SJSA1 (cell line): ENCODE measurements at regions not wholly inside any gene's neighbourhood (a gene's known extent, or its start where the extent isn't known, plus 50 kb on each side); places are given as distances from the start of the nearest gene placed in this dataset.
"Not testable (repeated sequence)": the region's sequence is repeated elsewhere in the genome, so short reads cannot be mapped to it uniquely, and the experiment has no call there.

Experiments
- DNase-seq, 2 experiments: peaks; one replicate each; pipeline ENCODE4 v3.0.0-alpha.2; 2015 to 2020; ENCODE audit warnings: low spot score in 2 of 2, low read depth in 1 of 2
- H3K27ac ChIP-seq: fragments of 250-450 bp; sonication (Bioruptor Pico); 2 replicates; pipeline ENCODE4 v1.5.1; 2020; ENCODE audit warnings: mild to moderate bottlenecking, moderate library complexity
- H3K27me3 ChIP-seq: fragments of 250-450 bp; sonication (Bioruptor Pico); replicated peaks from 2 replicates; pipeline ENCODE4 v1.5.1; 2020; ENCODE audit warnings: mild to moderate bottlenecking, moderate library complexity
- H3K36me3 ChIP-seq: fragments of 250-450 bp; sonication (Bioruptor Pico); 2 replicates; pipeline ENCODE4 v1.5.1; 2020; ENCODE audit warnings: mild to moderate bottlenecking
- H3K4me1 ChIP-seq: fragments of 250-450 bp; sonication (Bioruptor Pico); replicated peaks from 2 replicates; pipeline ENCODE4 v1.6.1; 2021; ENCODE audit warnings: mild to moderate bottlenecking
- H3K4me3 ChIP-seq: fragments of 250-450 bp; sonication (Bioruptor Pico); 2 replicates; pipeline ENCODE4 v1.5.1; 2020; ENCODE audit warnings: mild to moderate bottlenecking
- H3K9me3 ChIP-seq: fragments of 250-450 bp; sonication (Bioruptor Pico); replicated peaks from 2 replicates; pipeline ENCODE4 v1.5.1; 2020; ENCODE audit warnings: mild to moderate bottlenecking

DNA sequence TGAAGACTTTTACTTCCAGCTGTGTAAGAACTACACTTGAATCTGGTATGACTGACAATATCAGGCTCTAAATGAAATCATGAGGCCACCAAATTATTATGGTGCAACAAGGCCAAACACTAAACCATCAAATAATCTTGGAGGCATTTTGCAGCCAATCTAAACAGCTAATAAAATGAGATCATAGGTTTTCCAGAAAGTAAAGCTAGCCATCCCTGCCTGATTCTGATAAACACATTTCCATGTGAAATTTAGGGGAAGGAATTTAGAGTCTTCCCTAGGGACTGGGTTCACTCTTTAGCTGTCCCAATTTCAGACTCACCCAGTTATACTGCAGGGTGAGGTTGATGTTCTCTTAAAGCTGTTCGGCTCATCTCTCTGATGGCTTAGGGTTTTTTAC is 190.3 kb upstream of the TMEM196 start:
- DNase-seq: no peak
- Histone ChIP-seq H3K9me3 (no peaks in the 10 kb centered on the region), H3K27ac (no peak overlapping the region), H3K27me3 (no peaks in the 10 kb centered on the region), H3K4me1 (peaks cover 3% of the 10 kb centered on the region), H3K36me3 (no peaks in the 10 kb centered on the region), H3K4me3 (no peak overlapping the region)

DNA sequence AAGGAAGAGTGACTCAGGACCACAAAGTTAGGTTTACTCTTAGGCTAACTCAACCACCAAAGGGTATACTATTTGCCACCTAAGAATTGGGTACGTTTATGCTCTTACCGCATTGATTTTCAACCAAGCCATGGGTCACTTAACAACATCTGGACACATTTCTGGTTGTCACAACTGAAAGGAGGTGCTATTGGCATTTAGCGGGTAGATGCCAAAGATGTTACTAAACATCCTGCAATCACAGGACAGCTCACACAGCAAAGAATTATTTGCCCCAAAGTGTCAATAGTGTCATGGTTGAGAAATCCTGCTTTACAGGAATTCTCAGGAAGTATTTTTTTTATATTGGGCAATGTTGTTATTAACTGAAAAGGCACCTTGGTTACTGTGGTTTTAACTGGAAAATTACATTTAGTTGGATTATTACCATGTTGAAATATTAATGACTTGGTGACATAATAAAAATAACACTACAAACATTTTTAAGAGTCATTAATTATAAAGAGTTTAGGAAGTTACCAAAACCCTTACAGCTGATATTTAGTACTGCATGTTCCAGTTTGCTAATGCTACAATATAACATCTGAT is 185.0 kb upstream of the TMEM196 start:
- DNase-seq: peak; percentile 52 to 59
- Histone ChIP-seq H3K4me1 (peaks cover 14% of the 10 kb centered on the region), H3K27ac (peak overlapping the region; percentile 92)

DNA sequence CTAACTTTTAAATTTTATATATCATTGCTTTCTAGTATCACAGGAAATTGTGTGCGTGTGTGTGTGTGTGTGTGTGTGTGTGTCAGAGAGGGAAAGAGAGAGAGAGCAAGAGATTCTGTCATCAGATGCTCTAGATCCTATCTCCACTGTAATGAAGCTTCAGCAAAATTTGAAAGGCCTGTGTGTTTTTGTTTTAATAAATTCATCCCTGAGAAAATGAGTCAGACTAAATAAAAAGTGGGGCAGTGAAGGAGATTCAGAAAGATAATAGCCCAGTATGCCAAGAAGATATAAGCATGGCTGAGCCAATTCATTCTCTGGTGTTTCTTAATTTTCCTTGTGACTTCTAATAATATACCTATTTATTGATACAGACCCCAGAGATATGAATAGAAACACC is 184.2 kb upstream of the TMEM196 start:
- DNase-seq: peak in 1 of 2 experiments; percentile 28
- H3K4me1 ChIP-seq: peaks cover 14% of the 10 kb centered on the region
- H3K36me3 ChIP-seq: no peaks in the 10 kb centered on the region
- H3K9me3 ChIP-seq: peaks cover 2% of the 10 kb centered on the region; the same call in 1 of the 2 replicates
- H3K4me3 ChIP-seq: no peak overlapping the region
- H3K27ac ChIP-seq: peak overlapping the region; percentile 92
- no peaks in the 10 kb centered on the region for H3K27me3 ChIP-seq

More for the DNA sequence above, 185.0 kb upstream of the TMEM196 start:
- no peaks in the 10 kb centered on the region for H3K36me3 ChIP-seq
- H3K4me3 ChIP-seq: no peak overlapping the region
- H3K9me3 ChIP-seq: peaks cover 2% of the 10 kb centered on the region; the same call in 1 of the 2 replicates
- no peaks in the 10 kb centered on the region for H3K27me3 ChIP-seq

DNA sequence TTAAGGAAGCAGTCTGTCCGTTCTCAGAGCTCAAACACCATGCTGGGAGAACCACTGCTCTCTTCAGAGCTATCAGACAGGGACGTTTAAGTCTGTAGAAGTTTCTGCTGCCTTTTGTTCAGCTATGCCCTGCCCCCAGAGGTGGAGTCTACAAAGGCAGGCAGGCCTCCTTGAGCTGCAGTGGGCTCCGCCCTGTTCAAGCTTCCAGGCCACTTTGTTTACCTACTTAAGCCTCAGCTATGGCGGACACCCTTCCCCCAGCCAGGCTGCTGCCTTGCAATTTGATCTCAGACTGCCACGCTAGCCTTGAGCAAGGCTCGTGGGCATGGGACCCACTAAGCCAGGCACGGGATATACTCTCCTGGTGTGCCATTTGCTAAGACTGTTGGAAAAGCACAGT is 180.7 kb upstream of the TMEM196 start:
- H3K4me3 ChIP-seq, H3K27me3 ChIP-seq, H3K9me3 ChIP-seq, H3K36me3 ChIP-seq, DNase-seq, H3K27ac ChIP-seq: not testable (repeated sequence)
- H3K4me1 ChIP-seq: peaks cover 14% of the 10 kb centered on the region

DNA sequence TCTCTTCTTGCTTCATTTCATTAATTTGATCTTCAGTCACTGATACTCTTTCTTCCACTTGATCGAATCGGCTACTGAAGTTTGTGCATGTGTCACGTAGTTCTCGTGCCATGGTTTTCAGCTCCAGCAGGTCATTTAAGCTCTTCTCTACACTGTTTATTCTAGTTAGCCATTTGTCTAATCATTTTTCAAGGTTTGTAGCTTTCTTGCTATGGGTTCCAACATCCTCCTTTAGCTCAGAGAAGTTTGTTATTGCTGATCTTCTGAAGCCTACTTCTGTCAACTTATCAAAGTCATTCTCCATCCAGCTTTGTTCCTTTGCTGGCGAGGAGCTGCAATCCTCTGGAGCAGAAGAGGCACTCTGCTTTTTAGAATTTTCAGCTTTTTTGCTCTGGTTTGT is 180.0 kb upstream of the TMEM196 start:
- not testable (repeated sequence) for H3K27me3 ChIP-seq, H3K27ac ChIP-seq, H3K4me3 ChIP-seq, DNase-seq, H3K9me3 ChIP-seq, H3K4me1 ChIP-seq, H3K36me3 ChIP-seq

DNA sequence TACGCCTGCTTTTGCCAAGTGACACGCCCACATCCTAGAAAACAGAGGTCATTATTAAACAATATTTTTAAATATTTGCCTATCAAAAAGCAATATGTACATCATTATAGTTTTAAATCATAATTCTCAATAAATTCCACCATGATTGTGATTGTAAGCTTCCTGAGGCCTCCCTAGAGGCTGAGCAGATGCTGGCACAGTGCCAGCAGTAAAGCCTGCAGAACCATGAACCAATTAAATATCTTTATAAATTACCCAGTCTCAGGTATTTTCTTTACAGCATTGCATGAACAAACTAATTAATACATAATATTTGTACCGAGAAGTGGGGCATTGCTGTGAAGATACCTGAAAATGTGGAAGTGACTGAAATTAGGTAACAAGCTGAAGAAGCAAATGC is 174.7 kb upstream of the TMEM196 start:
- Histone ChIP-seq H3K27me3 (no peaks in the 10 kb centered on the region), H3K4me1 (no peaks in the 10 kb centered on the region), H3K27ac (no peak overlapping the region), H3K9me3 (no peaks in the 10 kb centered on the region), H3K4me3 (no peak overlapping the region), H3K36me3 (no peaks in the 10 kb centered on the region)
- DNase-seq: no peak

DNA sequence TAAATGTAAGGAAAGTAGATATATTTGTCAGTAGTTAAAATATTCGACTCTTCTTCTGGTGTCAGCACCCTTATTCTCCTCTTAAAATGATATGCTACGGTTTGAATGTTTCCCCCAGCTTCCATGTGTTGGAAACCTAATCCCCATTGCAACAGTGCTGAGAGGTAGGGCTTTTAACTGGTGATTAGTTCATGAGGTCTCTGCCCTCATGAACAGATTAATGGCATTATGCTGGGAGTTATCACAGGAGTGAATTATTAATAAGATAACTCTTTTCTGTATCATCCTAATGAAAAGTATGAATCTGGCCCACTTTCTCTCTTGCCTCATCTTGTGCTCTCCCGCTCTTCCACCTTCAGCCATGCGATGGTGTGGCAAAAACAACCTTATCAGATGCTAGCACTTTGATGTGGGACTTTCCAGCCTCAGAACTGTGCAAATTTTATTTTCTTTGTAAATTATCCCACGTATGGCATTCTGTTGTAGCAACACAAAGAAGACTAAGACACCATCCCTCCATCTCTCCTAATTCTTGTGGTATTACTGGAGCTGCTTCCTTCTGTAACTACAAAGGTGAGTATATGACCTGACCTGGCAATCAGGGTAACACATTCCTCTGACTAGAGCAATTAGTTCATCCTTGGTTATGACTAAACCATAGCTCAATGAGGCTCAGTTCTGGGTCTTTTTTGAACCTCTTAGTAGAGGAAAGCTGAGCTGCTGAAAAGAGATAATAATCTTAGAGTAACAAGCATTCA is 171.1 kb upstream of the TMEM196 start:
- Histone ChIP-seq H3K9me3 (no peaks in the 10 kb centered on the region), H3K4me1 (no peaks in the 10 kb centered on the region), H3K27ac (no peak overlapping the region), H3K4me3 (no peak overlapping the region), H3K27me3 (no peaks in the 10 kb centered on the region), H3K36me3 (no peaks in the 10 kb centered on the region)
- no peak for DNase-seq

DNA sequence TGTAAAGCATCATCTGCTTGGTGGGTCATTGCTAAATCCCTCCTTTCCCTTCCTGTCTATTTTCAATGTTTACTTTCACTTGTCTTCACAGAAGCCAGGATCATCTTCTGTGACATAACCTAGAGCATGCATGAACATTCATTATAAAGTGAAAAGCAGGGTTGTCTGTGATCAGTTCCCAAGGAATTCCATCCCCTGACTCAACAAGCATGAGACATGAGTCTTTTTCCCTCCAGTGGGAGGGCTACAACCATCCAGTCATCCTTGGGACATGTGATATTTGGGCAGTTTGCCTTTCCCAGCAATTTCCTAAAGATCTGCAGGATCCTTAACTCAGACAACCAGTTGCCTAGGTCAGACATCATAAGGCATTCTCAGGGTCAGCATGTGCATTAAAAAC is 166.3 kb upstream of the TMEM196 start:
- no peaks in the 10 kb centered on the region; the same call in 1 of the 2 replicates for H3K9me3 ChIP-seq
- H3K4me3 ChIP-seq: no peak overlapping the region
- DNase-seq: no peak
- H3K27me3 ChIP-seq: no peaks in the 10 kb centered on the region
- H3K4me1 ChIP-seq: no peaks in the 10 kb centered on the region
- no peak overlapping the region for H3K27ac ChIP-seq
- H3K36me3 ChIP-seq: no peaks in the 10 kb centered on the region

DNA sequence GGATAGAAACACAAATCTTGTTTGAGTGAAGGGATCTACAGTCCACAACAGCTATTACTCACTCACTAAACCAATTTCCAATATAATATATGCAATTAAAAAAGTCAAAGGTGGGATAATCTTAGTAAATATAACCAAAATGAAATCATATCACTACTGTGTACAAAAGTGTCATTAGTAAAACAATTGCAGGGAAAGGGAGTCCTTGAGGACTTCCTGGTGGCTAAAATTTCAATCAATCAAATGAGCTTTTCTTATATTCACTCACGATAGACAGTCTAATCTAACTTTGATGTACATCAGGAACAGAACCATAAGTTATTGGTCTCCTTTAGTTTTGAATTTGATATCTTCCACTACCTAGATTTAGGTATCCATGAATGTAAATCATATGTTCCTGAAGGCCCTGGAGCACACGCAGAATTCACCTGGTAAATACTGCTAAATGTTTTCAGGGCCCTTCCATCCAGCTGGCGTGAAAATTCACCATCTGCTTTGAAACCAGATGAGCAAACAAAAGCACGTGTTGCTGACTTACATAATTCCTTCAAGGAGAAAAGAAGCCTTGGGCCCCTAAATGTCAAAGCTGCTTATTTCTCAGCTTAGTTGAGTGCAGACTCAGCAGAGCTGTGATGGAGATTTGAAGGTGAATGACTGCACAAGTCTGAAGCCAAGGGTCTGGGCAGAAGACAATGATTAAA is 159.3 kb upstream of the TMEM196 start:
- H3K4me1 ChIP-seq: no peaks in the 10 kb centered on the region; the same call in 1 of the 2 replicates
- no peaks in the 10 kb centered on the region; the same call in 1 of the 2 replicates for H3K9me3 ChIP-seq
- DNase-seq: no peak
- H3K36me3 ChIP-seq: no peaks in the 10 kb centered on the region
- H3K27ac ChIP-seq: no peak overlapping the region
- H3K27me3 ChIP-seq: no peaks in the 10 kb centered on the region
- H3K4me3 ChIP-seq: no peak overlapping the region

DNA sequence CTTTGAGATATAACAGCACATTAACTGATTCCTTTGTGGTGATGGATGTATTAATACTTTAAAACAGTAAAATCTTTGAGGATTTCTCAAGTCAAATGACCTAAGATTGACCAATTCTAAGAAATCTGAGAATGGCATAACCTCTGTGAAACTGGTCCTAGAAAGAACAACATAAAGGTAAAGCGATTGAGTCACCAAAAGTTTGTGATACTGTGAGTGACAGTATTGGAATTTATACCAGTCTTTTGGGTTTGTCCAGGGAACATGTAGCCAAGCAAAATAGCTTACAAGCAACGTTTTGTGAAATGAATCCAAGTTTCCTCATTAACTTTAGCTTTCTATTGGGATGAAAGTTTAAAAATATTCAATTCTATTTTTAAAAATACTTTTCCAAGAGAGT is 157.4 kb upstream of the TMEM196 start:
- H3K36me3 ChIP-seq: no peaks in the 10 kb centered on the region
- no peak overlapping the region for H3K27ac ChIP-seq
- H3K4me3 ChIP-seq: no peak overlapping the region
- H3K27me3 ChIP-seq: no peaks in the 10 kb centered on the region
- no peaks in the 10 kb centered on the region; the same call in 1 of the 2 replicates for H3K9me3 ChIP-seq
- H3K4me1 ChIP-seq: no peaks in the 10 kb centered on the region; the same call in 1 of the 2 replicates
- DNase-seq: no peak

DNA sequence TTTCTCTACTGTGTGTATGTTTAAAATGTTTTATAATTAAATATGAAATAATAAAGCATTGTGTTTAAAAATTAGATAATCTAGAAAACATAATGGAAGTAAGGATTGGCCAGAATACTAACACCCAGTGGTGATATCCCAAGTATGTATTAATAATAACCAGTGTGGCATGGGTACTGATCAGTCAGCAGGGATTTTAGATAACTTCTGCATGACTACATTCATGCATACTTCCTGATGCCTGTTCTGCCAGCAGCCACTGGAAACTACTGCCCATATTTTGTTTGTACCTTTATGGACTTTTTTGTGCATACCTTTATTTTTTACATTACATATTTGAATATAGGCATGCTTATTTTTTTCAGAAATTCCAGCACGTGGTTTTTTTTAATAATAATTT is 156.6 kb upstream of the TMEM196 start:
- Histone ChIP-seq H3K9me3 (no peaks in the 10 kb centered on the region), H3K36me3 (no peaks in the 10 kb centered on the region), H3K27me3 (no peaks in the 10 kb centered on the region), H3K4me1 (no peaks in the 10 kb centered on the region; the same call in 1 of the 2 replicates), H3K4me3 (no peak overlapping the region), H3K27ac (no peak overlapping the region)
- no peak for DNase-seq

DNA sequence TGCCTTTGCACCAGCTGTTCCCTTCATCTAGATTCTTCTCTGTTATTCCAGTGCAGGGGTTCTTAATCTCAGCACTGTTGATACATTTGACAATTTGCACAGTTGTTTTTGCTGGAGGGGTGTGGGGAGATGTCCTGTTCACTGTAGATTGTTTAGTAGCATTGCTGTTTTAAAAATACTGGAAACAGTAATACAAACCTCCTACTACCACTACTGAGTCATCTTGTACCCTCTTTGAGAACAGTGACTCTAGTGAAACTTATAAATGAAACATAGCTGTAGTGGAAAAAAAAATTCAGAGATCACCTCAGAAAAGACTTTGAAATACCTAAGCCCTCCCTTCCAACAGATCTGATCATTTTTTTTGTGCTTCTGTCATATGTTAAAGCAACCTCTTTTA is 154.8 kb upstream of the TMEM196 start:
- H3K9me3 ChIP-seq: no peaks in the 10 kb centered on the region
- no peak overlapping the region for H3K27ac ChIP-seq
- H3K4me3 ChIP-seq: no peak overlapping the region
- H3K27me3 ChIP-seq: no peaks in the 10 kb centered on the region
- DNase-seq: no peak
- no peaks in the 10 kb centered on the region; the same call in 1 of the 2 replicates for H3K4me1 ChIP-seq
- no peaks in the 10 kb centered on the region for H3K36me3 ChIP-seq

DNA sequence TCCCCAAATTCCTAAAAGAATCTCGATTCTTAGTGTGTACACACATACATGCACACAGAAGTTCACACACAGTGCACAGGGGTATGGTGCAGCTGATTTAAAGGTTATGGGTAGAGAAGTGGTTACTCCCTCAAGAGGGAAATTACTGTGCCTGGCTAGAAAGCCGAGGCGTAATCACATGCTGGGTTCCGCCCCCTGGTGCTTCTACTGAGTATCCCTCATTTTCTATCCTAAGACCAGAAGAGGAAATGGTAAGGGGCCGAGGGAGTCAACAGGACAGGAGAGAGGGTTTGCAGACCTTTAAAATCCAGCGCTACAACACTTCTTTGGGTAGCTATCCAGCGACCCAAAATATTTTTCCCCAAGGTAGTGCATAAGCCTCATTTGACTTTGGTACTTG is 147.3 kb upstream of the TMEM196 start:
- no peaks in the 10 kb centered on the region for H3K27me3 ChIP-seq
- no peaks in the 10 kb centered on the region for H3K9me3 ChIP-seq
- peaks cover 5% of the 10 kb centered on the region; the same call in 1 of the 2 replicates for H3K4me1 ChIP-seq
- H3K27ac ChIP-seq: 0 out of 2 replicates have a peak overlapping the region, but pooled peaks have one; percentile 10
- no peaks in the 10 kb centered on the region for H3K36me3 ChIP-seq
- DNase-seq: no peak
- no peak overlapping the region for H3K4me3 ChIP-seq

DNA sequence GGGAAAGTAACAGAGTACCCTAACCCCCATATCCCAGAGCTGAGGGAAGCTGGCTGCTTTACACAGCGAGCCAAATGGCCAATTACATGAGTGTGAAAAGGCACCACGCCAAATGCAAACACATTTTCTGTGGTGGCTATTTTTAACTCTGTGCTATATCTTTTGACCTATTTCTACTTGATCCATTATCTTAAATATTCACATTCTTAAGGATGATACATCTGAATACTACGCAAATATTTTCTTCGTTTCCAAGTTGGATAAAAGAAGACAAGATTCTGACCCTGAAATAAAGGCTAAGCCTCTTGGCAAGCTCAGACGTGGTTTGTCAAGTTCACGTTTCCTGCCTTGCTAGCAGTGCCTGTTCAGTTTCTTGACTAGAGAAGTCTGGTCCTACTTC is 146.7 kb upstream of the TMEM196 start:
- DNase-seq: no peak
- H3K27me3 ChIP-seq: no peaks in the 10 kb centered on the region
- 0 out of 2 replicates have a peak overlapping the region, but pooled peaks have one; percentile 10 for H3K27ac ChIP-seq
- H3K4me1 ChIP-seq: peaks cover 5% of the 10 kb centered on the region; the same call in 1 of the 2 replicates
- H3K9me3 ChIP-seq: no peaks in the 10 kb centered on the region
- H3K36me3 ChIP-seq: no peaks in the 10 kb centered on the region
- no peak overlapping the region for H3K4me3 ChIP-seq
